Effector CD8-positive, alpha-beta T cell (primary cell): ENCODE measurements at regions not wholly inside any gene's neighbourhood (a gene's known extent, or its start where the extent isn't known, plus 50 kb on each side); places are given as distances from the start of the nearest gene placed in this dataset.

Experiments
- DNase-seq: peaks from one replicate; lab custom pipeline; 2025; lab: John Stamatoyannopoulos, UW

DNA sequence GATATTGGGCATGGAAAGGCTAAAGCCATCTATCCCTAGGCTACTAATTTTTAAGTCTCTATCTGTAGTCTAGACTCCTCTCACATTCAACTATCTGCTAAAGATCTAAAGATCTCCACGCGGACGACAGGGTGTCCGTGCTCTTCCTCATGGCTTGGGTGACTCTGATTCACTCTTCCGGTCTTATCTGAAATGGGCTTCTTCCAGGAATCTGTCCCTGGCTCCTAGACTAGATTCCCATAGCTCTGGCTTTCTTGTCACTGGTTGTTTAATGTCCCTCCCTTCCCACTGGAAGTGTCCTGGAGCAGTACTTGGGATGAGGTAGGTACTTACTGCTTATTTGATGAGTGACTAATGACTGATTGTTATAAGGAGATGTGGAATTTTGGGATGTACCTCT, 62.0 kb upstream of the PODXL start:
- DNase-seq = no peak

DNA sequence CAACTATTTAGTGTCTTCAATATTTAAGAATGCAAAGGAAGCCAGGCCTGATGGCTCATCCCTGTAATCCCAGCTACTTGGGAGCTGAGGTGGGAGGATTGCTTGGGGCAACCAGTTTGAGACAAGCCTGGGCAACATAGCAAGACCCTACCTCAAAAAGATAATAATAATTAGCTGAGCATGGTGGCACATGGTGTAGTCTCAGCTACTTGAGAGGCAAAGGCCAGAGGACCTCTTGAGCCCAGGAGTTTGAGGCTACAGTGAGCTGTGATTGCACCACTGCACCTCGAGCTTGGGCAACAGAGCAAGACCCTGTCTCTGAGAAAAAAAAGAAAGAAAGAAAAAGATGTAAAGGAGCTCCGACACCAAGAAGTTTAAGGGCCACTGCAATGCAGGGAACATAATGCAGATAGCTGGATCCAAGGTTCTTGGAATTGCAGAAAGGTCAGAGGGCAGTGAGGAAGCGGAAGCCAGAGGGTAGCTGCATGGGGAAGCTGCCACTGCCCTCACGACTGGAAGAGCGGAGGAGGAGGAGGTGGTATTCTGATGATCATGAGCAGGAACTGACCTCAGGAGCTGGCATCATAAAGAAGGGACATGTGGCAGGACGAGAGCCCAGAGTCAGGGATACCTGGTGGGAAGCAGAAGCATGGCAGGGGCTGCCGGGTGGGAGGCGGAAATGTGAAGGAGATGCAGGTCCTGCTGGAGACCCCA, 60.2 kb upstream of the PODXL start:
- no peak for DNase-seq

DNA sequence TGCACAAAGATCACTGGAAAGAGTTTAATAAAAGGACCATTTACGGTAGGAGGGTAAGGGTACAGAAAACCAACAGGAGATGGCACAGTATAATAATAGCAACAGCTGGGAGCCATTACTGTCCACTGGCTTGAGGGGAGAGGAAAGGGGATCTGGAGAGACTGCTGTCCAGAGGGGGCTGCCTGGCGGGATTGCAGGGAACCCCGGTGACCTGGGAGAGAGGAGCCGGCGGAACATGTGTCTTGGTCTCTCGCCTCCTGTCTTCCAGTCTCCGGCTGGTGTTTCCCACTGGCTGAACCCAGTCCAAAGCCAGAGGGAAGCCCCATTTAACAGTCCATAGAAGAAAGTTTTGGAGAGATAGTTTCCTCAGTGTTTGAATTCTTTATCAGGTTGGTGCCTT, 57.5 kb upstream of the PODXL start:
- DNase-seq = no peak

DNA sequence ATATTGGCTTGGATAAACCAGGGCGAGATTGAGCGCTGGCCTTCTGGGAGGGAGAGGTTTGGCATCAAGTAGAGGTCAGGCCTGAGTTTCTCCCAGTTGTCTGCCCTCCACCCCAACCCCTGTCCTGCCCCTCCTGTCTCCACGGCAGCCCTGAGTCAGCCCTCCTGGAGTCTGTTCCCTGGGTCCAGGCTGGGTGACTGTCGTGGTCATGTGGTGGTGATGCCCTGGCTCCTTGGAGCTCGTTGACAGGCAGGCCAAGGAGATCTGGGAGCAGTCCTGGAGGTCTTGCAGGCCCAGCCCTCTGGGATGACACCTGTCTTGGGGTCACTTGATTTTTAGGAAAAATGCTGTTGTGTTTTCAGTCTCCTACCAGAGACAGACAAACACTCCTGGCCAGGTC, 53.6 kb upstream of the PODXL start:
- no peak for DNase-seq

DNA sequence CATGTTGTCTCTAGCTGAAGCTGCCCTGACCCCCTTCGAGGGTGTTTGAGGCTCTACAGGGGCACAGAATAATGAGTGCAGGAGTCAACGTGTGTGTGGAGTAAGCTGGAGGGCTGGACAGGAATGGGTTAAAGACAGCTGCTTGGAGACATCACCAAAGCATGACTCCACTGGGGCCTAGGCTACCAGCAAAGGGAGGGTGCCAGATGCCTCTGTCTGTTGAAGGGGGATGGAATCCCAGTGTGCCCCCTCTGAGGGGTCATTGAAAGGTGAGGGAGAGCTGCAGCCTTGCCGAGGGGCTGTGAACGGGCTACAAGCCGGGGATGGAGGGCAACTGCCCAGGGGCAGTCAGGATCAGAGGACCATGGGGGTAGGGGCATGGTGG, 51.7 kb upstream of the PODXL start:
- DNase-seq = no peak

DNA sequence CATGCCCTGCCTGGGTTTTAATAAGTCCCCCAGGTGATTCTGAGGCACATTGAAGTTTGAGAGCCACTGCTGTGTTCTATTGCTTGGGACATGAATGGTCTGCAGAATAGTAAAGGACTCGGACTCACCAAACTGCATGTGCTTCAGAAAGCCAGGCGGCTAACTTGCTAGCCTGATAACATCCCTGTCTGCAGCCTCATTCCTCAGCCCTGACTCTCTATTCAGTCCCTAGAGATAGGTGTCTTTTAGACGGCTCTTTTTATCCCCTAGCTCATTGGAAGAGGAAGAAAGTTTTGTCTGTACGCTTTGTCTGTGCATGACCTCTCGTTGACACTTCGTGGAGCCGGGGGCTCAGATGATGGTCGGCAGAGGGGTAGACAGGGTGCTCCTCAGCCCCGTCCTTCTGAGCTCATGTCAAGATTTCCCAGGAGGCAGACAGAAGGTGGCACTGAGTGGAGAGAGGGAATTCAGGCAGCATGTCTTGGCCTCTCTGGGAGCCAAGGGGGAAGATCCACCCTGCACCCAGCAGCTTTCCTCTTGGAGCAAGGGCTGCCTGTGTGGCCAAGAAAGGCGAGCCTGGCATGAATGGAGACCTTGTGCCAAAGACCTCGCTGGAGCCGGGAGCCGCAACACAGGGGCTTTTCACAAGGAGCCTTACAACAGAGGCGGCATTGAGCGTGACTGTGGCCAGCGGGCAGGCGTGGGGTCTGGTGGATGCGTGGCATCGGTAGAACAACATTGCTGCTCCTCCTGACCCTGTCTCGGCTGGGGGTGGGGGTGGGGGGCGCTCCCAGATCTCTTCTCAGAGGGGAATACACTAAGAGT, 51.1 kb upstream of the PODXL start:
- DNase-seq = no peak

DNA sequence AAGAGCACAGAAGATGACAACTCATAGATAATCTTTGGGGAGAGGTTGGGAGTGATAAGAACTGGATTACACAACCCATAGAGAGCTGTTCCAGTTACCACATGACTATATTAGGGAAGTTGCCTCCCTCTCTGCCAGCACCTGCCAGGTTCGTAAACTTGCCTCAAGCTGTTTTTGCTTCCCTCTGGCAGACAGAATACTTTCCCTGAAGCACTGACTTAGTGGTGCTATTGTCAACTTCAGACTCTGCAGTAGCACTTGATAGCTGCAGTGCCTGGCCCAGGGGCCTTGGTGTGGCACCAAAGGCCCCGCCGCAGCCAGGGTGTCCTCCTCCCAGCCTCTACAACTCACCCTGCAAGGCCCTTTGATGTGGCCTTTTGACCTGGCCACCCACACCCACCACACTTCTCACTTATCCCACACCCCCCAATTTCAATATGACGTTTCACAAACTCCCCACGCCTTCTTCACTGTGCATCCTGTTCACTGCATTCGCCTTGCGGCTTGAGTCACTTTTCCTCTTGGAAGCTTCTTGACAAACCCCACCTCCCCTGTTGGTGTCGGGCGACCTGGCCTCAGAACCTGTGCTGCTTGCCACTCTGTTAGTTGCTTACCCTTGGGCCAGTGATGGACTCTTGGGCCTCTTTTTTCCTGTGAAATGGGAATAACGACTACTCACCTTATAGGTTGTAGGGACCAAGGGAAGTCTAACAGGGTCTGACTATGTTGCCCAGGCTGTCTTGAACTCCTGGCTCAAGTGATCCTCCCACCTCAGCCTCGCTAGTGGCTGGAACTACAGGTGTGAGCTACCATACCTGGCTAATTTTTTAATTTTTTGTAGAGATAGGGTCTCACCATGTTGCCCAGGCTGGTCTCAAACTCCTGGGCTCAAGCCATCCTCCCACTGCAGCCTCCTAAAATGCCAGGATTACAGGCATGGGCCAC, 50.2 kb upstream of the PODXL start:
- no peak for DNase-seq
